ENCODE measurements at regions not wholly inside any gene's neighbourhood (a gene's known extent, or its start where the extent isn't known, plus 50 kb on each side); places are given as distances from the start of the nearest gene placed in this dataset.

DNA sequence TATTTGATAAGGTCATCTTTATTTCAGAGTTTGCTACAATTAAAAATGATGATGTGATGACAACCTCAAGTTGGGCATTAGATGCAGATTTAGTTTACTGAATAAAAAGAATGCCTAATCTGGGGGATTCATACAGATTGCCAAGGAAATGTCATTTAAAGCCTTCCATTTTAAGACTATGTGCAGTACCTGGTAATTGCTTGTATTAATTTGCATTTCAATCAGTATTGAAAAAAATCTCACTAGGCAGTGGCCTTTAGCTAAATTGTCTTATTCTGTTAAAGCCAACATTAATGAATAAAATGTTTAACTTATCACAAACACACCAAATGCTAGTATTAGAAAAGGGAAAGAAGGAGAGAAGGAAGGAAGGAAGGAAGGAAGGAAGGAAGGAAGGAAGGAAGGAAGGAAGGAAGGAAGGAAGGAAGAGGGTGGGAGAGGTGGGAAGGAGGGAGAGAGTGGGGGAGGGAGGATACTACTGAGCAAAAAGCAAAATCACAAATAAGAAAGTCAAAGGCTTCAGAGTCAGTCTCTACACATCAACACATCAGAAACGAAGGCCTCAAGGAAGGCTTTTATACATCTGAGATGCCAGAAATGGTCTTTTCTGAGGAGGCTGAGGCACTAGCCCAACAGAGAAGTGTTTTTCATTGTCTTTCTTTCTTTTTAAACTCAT lies 271.1 kb upstream of the CLEC14A start:
- Histone ChIP-seq H3K9ac (replicated peaks in 1 of 4; ENCODE audit: extremely low read depth in 1 of 4, low read depth in 3 of 4, low read length in 3 of 4) (no peak overlapping the region), H2BK120ac (replicated peaks; ENCODE audit: low read depth, low read length) (no peak overlapping the region), H2BK12ac (ENCODE audit: low read depth, low read length) (no peak overlapping the region), H3K4me1 (replicated peaks in 1 of 4; ENCODE audit: control insufficient read depth in 3 of 4, insufficient read depth in 4 of 4, low read length in 3 of 4) (peaks cover 3 to 6% (median 4%) of the 10 kb centered on the region in 4 experiments; a peak in 4 of 7 replicates), H2BK15ac (ENCODE audit: low read length) (no peak overlapping the region), H3K9me3 (ENCODE audit: insufficient read depth in 2 of 2, low read depth in 1 of 2, low read length in 1 of 2) (no peaks in the 10 kb centered on the region), H3K18ac (ENCODE audit: extremely low read depth, low read length) (no peak overlapping the region), H3K79me1 (ENCODE audit: low read depth, low read length) (no peaks in the 10 kb centered on the region), H3K4me2 (ENCODE audit: insufficient read depth in 1 of 2, low read depth in 2 of 2, low read length in 2 of 2) (no peak overlapping the region), H4K20me1 (replicated peaks in 1 of 2; ENCODE audit: control insufficient read depth in 1 of 2, insufficient read depth in 2 of 2, low read length in 2 of 2) (no peaks in the 10 kb centered on the region), H3K79me2 (ENCODE audit: control insufficient read depth in 1 of 2, insufficient read depth in 2 of 2, low read length in 2 of 2) (no peaks in the 10 kb centered on the region), H3K27me3 (replicated peaks in 1 of 4; ENCODE audit: control insufficient read depth in 3 of 4, extremely low read depth in 1 of 4, insufficient read depth in 3 of 4, low read length in 3 of 4) (no peaks in the 10 kb centered on the region), H3K36me3 (ENCODE audit: control insufficient read depth in 2 of 4, insufficient read depth in 4 of 4, low read length in 3 of 4) (no peaks in the 10 kb centered on the region), H2BK20ac (ENCODE audit: low read length) (no peak overlapping the region), H3K4me3 (ENCODE audit: extremely low read depth in 1 of 4, insufficient read depth in 2 of 4, low read depth in 3 of 4, low read length in 4 of 4) (no peak overlapping the region), H3K23me2 (ENCODE audit: low read depth, low read length) (no peaks in the 10 kb centered on the region), H3K4ac (replicated peaks; ENCODE audit: insufficient read length, low read depth, low read length) (no peak overlapping the region), H3K23ac (ENCODE audit: insufficient read length) (no peak overlapping the region), H2BK5ac (ENCODE audit: low read depth, low read length) (no peak overlapping the region), H4K8ac (ENCODE audit: extremely low read depth, insufficient read depth, low read length) (no peak overlapping the region), H3K14ac (ENCODE audit: insufficient read length) (no peak overlapping the region), H3K56ac (replicated peaks; ENCODE audit: insufficient read length, low read depth, low read length) (no peak overlapping the region), H2AFZ (ENCODE audit: low read length) (no peak overlapping the region), H2AK5ac (ENCODE audit: low read depth, low read length) (no peak overlapping the region), H4K91ac (replicated peaks; ENCODE audit: insufficient read length, low read length) (no peak overlapping the region), H4K5ac (ENCODE audit: insufficient read length, low read depth, low read length) (no peak overlapping the region), H3K27ac (ENCODE audit: low read depth, low read length) (no peak overlapping the region)
- POLR2A ChIA-PET (ENCODE audit: partially characterized antibody): interaction anchor here (0.7 kb wide), 1 partner anchor 309 kb away, joined by 4 read pairs; no protein-coding TSS in a partner anchor
- FAIRE-seq: no peak
- no peak for DNase-seq (ENCODE audit: low read depth in 1 of 2, low spot score in 2 of 2)
- TF ChIP-seq JUN (IDR thresholded peaks at IDR 0.05; ENCODE audit: low read depth, low read length) (no peak), TAF1 (IDR thresholded peaks at IDR 0.05; ENCODE audit: low read depth, low read length) (no peak), BRCA1 (IDR thresholded peaks at IDR 0.05; ENCODE audit: low read depth, low read length) (no peak), TEAD4 (IDR thresholded peaks at IDR 0.05; ENCODE audit: low read depth, low read length) (no peak)
- 100% methylated on average over 1 of the region's 1 CpG; no CpG with 5 or more reads in 1 of the 2 experiments for WGBS, 2 experiments (ENCODE audit: extremely low coverage in 1 of 2, insufficient coverage in 1 of 2, insufficient read length in 1 of 2, insufficient replicate concordance in 2 of 2, low coverage in 1 of 2, low lambda C conversion rate in 2 of 2, missing lambda C conversion rate in 1 of 2)
- CTCF ChIA-PET (ENCODE audit: partially characterized antibody): no interaction called here

Data from H1 (cell line).